IMR-90 (cell line): ENCODE measurements at regions not wholly inside any gene's neighbourhood (a gene's known extent, or its start where the extent isn't known, plus 50 kb on each side); places are given as distances from the start of the nearest gene placed in this dataset.

ENCODE experiments used
- FOS ChIP-seq: fragments of 150-350 bp; IDR thresholded peaks from 2 replicates; pipeline ENCODE4 v1.6.1; 2016; ENCODE audit warnings: low read depth, low read length
- MAFK ChIP-seq: IDR thresholded peaks from 2 replicates; pipeline ENCODE4 v1.6.1; 2012; ENCODE audit warnings: low read depth, low read length, improper control_type of control experiment
- POLR2A ChIP-seq: IDR thresholded peaks from 2 replicates; pipeline ENCODE4 v1.6.1; 2012; ENCODE audit warnings: mild to moderate bottlenecking, low read depth, low read length
- RFX5 ChIP-seq: IDR thresholded peaks from 2 replicates; pipeline ENCODE4 v1.8.0; 2012; ENCODE audit warnings: low read depth, mild to moderate bottlenecking, low read length, moderate library complexity
- SMC3 ChIP-seq: fragments of 150-350 bp; IDR thresholded peaks from 2 replicates; pipeline ENCODE4 v1.6.1; 2016; ENCODE audit warnings: low read depth, mild to moderate bottlenecking, antibody characterized with exemption, low read length, moderate library complexity
- TF ChIP-seq, protein P1 (sequence below): conservative IDR thresholded peaks from 2 replicates; pipeline ENCODE4 v1.5.1; 2012; ENCODE audit warnings: mild to moderate bottlenecking, low read depth, low read length, improper control_type of control experiment
- TF ChIP-seq, protein P2 (sequence below): fragments of 150-350 bp; IDR thresholded peaks from 2 replicates; pipeline ENCODE4 v1.6.1; 2017; ENCODE audit warnings: mild to moderate bottlenecking, antibody characterized with exemption, low read length, low read depth

DNA sequence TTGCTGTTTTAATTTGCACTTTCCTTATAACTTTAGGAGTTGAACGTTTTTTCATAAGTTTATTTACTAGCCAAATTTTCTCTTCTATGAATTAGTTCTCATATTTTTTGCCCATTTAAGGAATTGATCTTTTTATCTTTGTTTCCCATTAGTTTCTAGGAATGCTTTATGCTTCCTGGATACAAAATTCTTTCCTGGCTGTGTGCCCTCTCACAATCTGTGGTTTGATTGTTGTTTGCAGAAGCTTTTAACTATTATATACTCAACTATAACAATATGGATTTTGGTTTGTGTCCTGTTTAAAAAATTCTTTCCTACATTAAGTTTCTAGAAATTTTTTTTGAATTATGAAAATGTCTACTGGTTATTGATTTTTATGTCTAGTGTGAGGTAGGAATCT lies 206.3 kb downstream of the CSNK1G3 start:
- TF ChIP-seq, protein P1, sequence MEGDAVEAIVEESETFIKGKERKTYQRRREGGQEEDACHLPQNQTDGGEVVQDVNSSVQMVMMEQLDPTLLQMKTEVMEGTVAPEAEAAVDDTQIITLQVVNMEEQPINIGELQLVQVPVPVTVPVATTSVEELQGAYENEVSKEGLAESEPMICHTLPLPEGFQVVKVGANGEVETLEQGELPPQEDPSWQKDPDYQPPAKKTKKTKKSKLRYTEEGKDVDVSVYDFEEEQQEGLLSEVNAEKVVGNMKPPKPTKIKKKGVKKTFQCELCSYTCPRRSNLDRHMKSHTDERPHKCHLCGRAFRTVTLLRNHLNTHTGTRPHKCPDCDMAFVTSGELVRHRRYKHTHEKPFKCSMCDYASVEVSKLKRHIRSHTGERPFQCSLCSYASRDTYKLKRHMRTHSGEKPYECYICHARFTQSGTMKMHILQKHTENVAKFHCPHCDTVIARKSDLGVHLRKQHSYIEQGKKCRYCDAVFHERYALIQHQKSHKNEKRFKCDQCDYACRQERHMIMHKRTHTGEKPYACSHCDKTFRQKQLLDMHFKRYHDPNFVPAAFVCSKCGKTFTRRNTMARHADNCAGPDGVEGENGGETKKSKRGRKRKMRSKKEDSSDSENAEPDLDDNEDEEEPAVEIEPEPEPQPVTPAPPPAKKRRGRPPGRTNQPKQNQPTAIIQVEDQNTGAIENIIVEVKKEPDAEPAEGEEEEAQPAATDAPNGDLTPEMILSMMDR = no peak
- TF ChIP-seq FOS = no peak
- no peak for TF ChIP-seq POLR2A
- no peak for TF ChIP-seq RFX5
- TF ChIP-seq MAFK = no peak
- TF ChIP-seq, protein P2, sequence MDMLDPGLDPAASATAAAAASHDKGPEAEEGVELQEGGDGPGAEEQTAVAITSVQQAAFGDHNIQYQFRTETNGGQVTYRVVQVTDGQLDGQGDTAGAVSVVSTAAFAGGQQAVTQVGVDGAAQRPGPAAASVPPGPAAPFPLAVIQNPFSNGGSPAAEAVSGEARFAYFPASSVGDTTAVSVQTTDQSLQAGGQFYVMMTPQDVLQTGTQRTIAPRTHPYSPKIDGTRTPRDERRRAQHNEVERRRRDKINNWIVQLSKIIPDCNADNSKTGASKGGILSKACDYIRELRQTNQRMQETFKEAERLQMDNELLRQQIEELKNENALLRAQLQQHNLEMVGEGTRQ = no peak
- TF ChIP-seq SMC3 = no peak
